Ascending aorta (tissue), 2 donors: ENCODE measurements at regions not wholly inside any gene's neighbourhood (a gene's known extent, or its start where the extent isn't known, plus 50 kb on each side); places are given as distances from the start of the nearest gene placed in this dataset.

Source experiments
- DNase-seq, 2 donors: peaks; one replicate each; pipeline ENCODE4 v3.0.0-alpha.2; 2019; ENCODE audit warnings: low spot score in 2 of 2
- H3K27ac ChIP-seq, 2 donors: fragments of 200-600 bp; sonication (generic); one replicate each; pipeline ENCODE4 v1.5.1; 2016 to 2017; ENCODE audit warnings: mild to moderate bottlenecking in 1 of 2
- H3K27me3 ChIP-seq: fragments of 200-600 bp; sonication (generic); one replicate; pipeline ENCODE4 v1.5.1; 2017
- H3K36me3 ChIP-seq, 2 donors: fragments of 200-600 bp; sonication (generic); one replicate each; pipeline ENCODE4 v1.5.1; 2016
- H3K4me1 ChIP-seq, 2 donors: fragments of 200-600 bp; sonication (generic); one replicate each; pipeline ENCODE4 v1.5.1; 2016 to 2017; ENCODE audit warnings: mild to moderate bottlenecking in 1 of 2
- H3K4me3 ChIP-seq, 2 donors: fragments of 200-600 bp; sonication (generic); one replicate each; pipeline ENCODE4 v1.5.1; 2016 to 2017; ENCODE audit warnings: mild to moderate bottlenecking in 1 of 2
- H3K9me3 ChIP-seq, 2 donors: fragments of 200-600 bp; sonication (generic); one replicate each; pipeline ENCODE4 v1.5.1; 2016
- CTCF ChIP-seq, 3 experiments: fragments of 200-600 bp in 2 of 3; fragments of 450-650 bp in 1 of 3; sonication (generic) in 2 of 3; IDR thresholded peaks; one replicate each; pipeline ENCODE4 v1.5.1; 2016 to 2019; ENCODE audit warnings: antibody characterized with exemption in 3 of 3, mild to moderate bottlenecking in 1 of 3, moderate library complexity in 1 of 3
- intact Hi-C: fragments of 100-400 bp; cut with DNase I; formaldehyde crosslinking; loops from one replicate; pipeline ENCODE4 v1.15.1; 2023

- Histone ChIP-seq H3K27me3 (no peaks in the 10 kb centered on the region), H3K4me1 (no peaks in the 10 kb centered on the region), H3K4me3 (no peak overlapping the region), H3K36me3 (no peaks in the 10 kb centered on the region), H3K9me3 (no peaks in the 10 kb centered on the region), H3K27ac (no peak overlapping the region)
- intact Hi-C loops: no loop called here
- DNase-seq: no peak
- no peak for TF ChIP-seq CTCF (IDR thresholded peaks at IDR 0.05)
These were observed 315.6 kb upstream of the THBS1 start for GRCh38 chr15:39265261-39265660.

DNA sequence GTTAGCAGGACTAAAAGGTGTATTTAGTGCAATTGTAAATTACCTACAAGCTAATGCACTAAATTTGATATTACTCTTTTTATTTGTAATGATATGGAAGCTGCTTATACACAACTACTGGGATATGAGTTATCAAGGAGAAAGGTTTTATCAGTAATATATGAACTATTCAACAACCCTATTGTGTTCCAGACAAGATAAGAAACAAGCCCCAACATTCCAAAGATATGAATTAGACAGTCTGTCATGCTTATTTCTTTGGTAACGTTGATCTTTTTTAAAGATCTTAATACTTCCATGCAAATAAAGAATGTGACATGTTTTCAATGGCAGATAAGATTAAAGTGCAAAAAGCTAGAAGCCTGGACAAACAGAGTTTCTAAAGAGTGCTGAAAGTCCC is 314.0 kb upstream of the THBS1 start:
- Histone ChIP-seq H3K9me3 (no peaks in the 10 kb centered on the region), H3K4me3 (no peak overlapping the region), H3K27ac (no peak overlapping the region), H3K27me3 (no peaks in the 10 kb centered on the region), H3K4me1 (no peaks in the 10 kb centered on the region), H3K36me3 (no peaks in the 10 kb centered on the region)
- no peak for DNase-seq
- intact Hi-C loops: no loop called here
- TF ChIP-seq CTCF (IDR thresholded peaks at IDR 0.05): no peak

DNA sequence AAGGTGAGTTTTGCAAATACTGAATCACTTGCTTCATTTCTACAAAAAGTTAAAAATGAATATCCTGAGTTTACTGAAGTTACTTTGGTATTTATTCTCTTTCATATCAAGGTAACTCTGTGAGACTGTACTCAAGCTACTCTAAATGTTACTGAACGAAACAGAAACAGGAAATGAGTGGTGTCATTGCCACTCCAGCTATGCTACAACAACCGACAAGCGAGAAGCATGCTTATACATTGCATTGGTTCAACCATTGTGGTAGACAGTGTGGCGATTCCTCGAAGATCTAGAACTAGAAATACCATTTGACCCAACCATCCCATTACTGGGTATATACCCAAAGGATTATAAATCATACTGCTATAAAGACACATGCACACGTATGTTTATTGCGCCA is 313.2 kb upstream of the THBS1 start:
- H3K27ac ChIP-seq: no peak overlapping the region
- TF ChIP-seq CTCF (IDR thresholded peaks at IDR 0.05): no peak
- H3K36me3 ChIP-seq: no peaks in the 10 kb centered on the region
- intact Hi-C loops: no loop called here
- no peaks in the 10 kb centered on the region for H3K27me3 ChIP-seq
- H3K4me1 ChIP-seq: no peaks in the 10 kb centered on the region
- DNase-seq: no peak
- H3K4me3 ChIP-seq: no peak overlapping the region
- no peaks in the 10 kb centered on the region for H3K9me3 ChIP-seq

DNA sequence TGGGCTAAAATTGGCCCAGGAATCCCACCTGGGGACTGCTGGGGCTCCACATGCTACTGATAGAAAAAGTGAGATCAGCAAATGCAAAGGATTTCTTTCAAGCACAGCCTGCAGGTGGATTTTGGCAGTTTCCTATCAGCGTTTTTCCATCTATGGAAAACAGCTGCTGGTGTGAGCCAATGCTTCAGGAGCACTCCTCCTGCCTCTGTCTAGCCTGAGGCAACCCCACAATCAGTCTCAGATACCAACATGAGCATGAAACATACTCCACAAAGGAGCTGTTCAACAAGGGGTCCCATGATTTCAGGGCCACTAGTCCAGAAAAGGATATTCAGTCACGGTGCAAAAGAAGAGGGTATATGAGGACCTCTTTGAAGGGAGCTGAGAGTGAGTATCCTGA is 311.5 kb upstream of the THBS1 start:
- no peak for DNase-seq
- H3K36me3 ChIP-seq: no peaks in the 10 kb centered on the region
- intact Hi-C loops: no loop called here
- H3K4me3 ChIP-seq: no peak overlapping the region
- TF ChIP-seq CTCF (IDR thresholded peaks at IDR 0.05): no peak
- no peaks in the 10 kb centered on the region for H3K9me3 ChIP-seq
- no peak overlapping the region for H3K27ac ChIP-seq
- H3K27me3 ChIP-seq: no peaks in the 10 kb centered on the region
- no peaks in the 10 kb centered on the region for H3K4me1 ChIP-seq

- Histone ChIP-seq H3K27me3 (no peaks in the 10 kb centered on the region), H3K27ac (no peak overlapping the region), H3K4me1 (no peaks in the 10 kb centered on the region), H3K9me3 (no peaks in the 10 kb centered on the region), H3K4me3 (no peak overlapping the region), H3K36me3 (no peaks in the 10 kb centered on the region)
- no peak for DNase-seq
- intact Hi-C loops: no loop called here
- no peak for TF ChIP-seq CTCF (IDR thresholded peaks at IDR 0.05)
These were observed 311.1 kb upstream of the THBS1 start for GRCh38 chr15:39269821-39270220.

GRCh38 chr15:39270221-39270855 is 310.5 kb upstream of the THBS1 start:
- no peak for TF ChIP-seq CTCF (IDR thresholded peaks at IDR 0.05)
- Histone ChIP-seq H3K4me1 (no peaks in the 10 kb centered on the region), H3K9me3 (no peaks in the 10 kb centered on the region), H3K27ac (no peak overlapping the region), H3K27me3 (no peaks in the 10 kb centered on the region), H3K4me3 (no peak overlapping the region), H3K36me3 (no peaks in the 10 kb centered on the region)
- no peak for DNase-seq
- intact Hi-C loops: no loop called here
